ENCODE measurements at regions not wholly inside any gene's neighbourhood (a gene's known extent, or its start where the extent isn't known, plus 50 kb on each side); places are given as distances from the start of the nearest gene placed in this dataset.
A peak's percentile ranks its signal among the peaks of the same experiment; 100 is the strongest.

- no peak for DNase-seq
- H3K36me3 ChIP-seq (ENCODE audit: control insufficient read depth in 4 of 4, insufficient read depth in 4 of 4, low read length in 4 of 4) = no peaks in the 10 kb centered on the region
- 79% methylated on average over 4 of the region's 4 CpGs for WGBS, 2 donors
- H3K27me3 ChIP-seq (ENCODE audit: control insufficient read depth in 3 of 3, insufficient read depth in 3 of 3, low read length in 2 of 3) = no peaks in the 10 kb centered on the region
- no peaks in the 10 kb centered on the region for H3K4me1 ChIP-seq (ENCODE audit: control insufficient read depth in 5 of 5, insufficient read depth in 5 of 5, low read length in 5 of 5)
- H3K9ac ChIP-seq (ENCODE audit: insufficient read depth in 1 of 2, low read length in 2 of 2) = no peak overlapping the region
- no peak overlapping the region for H3K4me3 ChIP-seq
- H3K27ac ChIP-seq (ENCODE audit: low read depth in 1 of 2, low read length in 1 of 2) = no peak overlapping the region
- no peak for TF ChIP-seq CTCF (IDR thresholded peaks at IDR 0.05; ENCODE audit: control extremely low read depth, extremely low read depth)
- H3K9me3 ChIP-seq (ENCODE audit: control insufficient read depth in 4 of 4, insufficient read depth in 3 of 4, low read length in 3 of 4) = no peaks in the 10 kb centered on the region
- no peak for ATAC-seq (ENCODE audit: insufficient read depth, low FRiP score)
These were observed 342.5 kb upstream of the TMEM229A start for GRCh38 chr7:124375391-124375790.

- H3K4me3 ChIP-seq = no peak overlapping the region
- no peak overlapping the region for H3K9ac ChIP-seq (ENCODE audit: insufficient read depth in 1 of 2, low read length in 2 of 2)
- H3K27ac ChIP-seq (ENCODE audit: low read depth in 1 of 2, low read length in 1 of 2) = no peak overlapping the region
- DNase-seq (peak in 1 of 3 donors; percentile 26), ATAC-seq (ENCODE audit: insufficient read depth, low FRiP score) (no peak)
- H3K27me3 ChIP-seq (ENCODE audit: control insufficient read depth in 3 of 3, insufficient read depth in 3 of 3, low read length in 2 of 3) = no peaks in the 10 kb centered on the region
- H3K4me1 ChIP-seq (ENCODE audit: control insufficient read depth in 5 of 5, insufficient read depth in 5 of 5, low read length in 5 of 5) = no peaks in the 10 kb centered on the region
- peaks cover 0 to 3% (median under 1%) of the 10 kb centered on the region in 4 donors for H3K9me3 ChIP-seq (ENCODE audit: control insufficient read depth in 4 of 4, insufficient read depth in 3 of 4, low read length in 3 of 4)
- no peaks in the 10 kb centered on the region for H3K36me3 ChIP-seq (ENCODE audit: control insufficient read depth in 4 of 4, insufficient read depth in 4 of 4, low read length in 4 of 4)
- no peak for TF ChIP-seq CTCF (IDR thresholded peaks at IDR 0.05; ENCODE audit: control extremely low read depth, extremely low read depth)
- WGBS, 2 donors = 95 to 98% methylated on average over 1 of the region's 1 CpG
These were observed 336.4 kb upstream of the TMEM229A start for GRCh38 chr7:124369310-124369709.

GRCh38 chr7:124366118-124366517 is 333.3 kb upstream of the TMEM229A start:
- no peaks in the 10 kb centered on the region for H3K4me1 ChIP-seq (ENCODE audit: control insufficient read depth in 5 of 5, insufficient read depth in 5 of 5, low read length in 5 of 5)
- DNase-seq (no peak), ATAC-seq (ENCODE audit: insufficient read depth, low FRiP score) (no peak)
- WGBS, 2 donors = 49 to 56% methylated on average over 1 of the region's 1 CpG
- H3K27ac ChIP-seq (ENCODE audit: low read depth in 1 of 2, low read length in 1 of 2) = no peak overlapping the region
- H3K27me3 ChIP-seq (ENCODE audit: control insufficient read depth in 3 of 3, insufficient read depth in 3 of 3, low read length in 2 of 3) = no peaks in the 10 kb centered on the region
- no peak for TF ChIP-seq CTCF (IDR thresholded peaks at IDR 0.05; ENCODE audit: control extremely low read depth, extremely low read depth)
- peaks cover 0 to 3% (median under 1%) of the 10 kb centered on the region in 4 donors for H3K9me3 ChIP-seq (ENCODE audit: control insufficient read depth in 4 of 4, insufficient read depth in 3 of 4, low read length in 3 of 4)
- H3K36me3 ChIP-seq (ENCODE audit: control insufficient read depth in 4 of 4, insufficient read depth in 4 of 4, low read length in 4 of 4) = no peaks in the 10 kb centered on the region
- no peak overlapping the region for H3K9ac ChIP-seq (ENCODE audit: insufficient read depth in 1 of 2, low read length in 2 of 2)
- no peak overlapping the region for H3K4me3 ChIP-seq

GRCh38 chr7:124364283-124364682 is 331.4 kb upstream of the TMEM229A start:
- TF ChIP-seq CTCF (IDR thresholded peaks at IDR 0.05; ENCODE audit: control extremely low read depth, extremely low read depth) = no peak

More at GRCh38 chr7:124364283-124364682, 331.4 kb upstream of the TMEM229A start:
- H3K27ac ChIP-seq (ENCODE audit: low read depth in 1 of 2, low read length in 1 of 2) = no peak overlapping the region
- H3K9me3 ChIP-seq (ENCODE audit: control insufficient read depth in 4 of 4, insufficient read depth in 3 of 4, low read length in 3 of 4) = peaks cover 0 to 5% (median 1%) of the 10 kb centered on the region in 4 donors
- no peaks in the 10 kb centered on the region for H3K27me3 ChIP-seq (ENCODE audit: control insufficient read depth in 3 of 3, insufficient read depth in 3 of 3, low read length in 2 of 3)
- ATAC-seq (ENCODE audit: insufficient read depth, low FRiP score) (no peak), DNase-seq (no peak)
- no peak overlapping the region for H3K9ac ChIP-seq (ENCODE audit: insufficient read depth in 1 of 2, low read length in 2 of 2)
- WGBS, 2 donors = 23 to 34% methylated on average over 1 of the region's 1 CpG
- no peaks in the 10 kb centered on the region for H3K4me1 ChIP-seq (ENCODE audit: control insufficient read depth in 5 of 5, insufficient read depth in 5 of 5, low read length in 5 of 5)
- no peaks in the 10 kb centered on the region for H3K36me3 ChIP-seq (ENCODE audit: control insufficient read depth in 4 of 4, insufficient read depth in 4 of 4, low read length in 4 of 4)
- no peak overlapping the region for H3K4me3 ChIP-seq
